GM12892 (cell line): ENCODE measurements at regions not wholly inside any gene's neighbourhood (a gene's known extent, or its start where the extent isn't known, plus 50 kb on each side); places are given as distances from the start of the nearest gene placed in this dataset.

Experiments
- DNase-seq: peaks from one replicate; pipeline ENCODE4 v3.0.0; 2011; ENCODE audit not compliant: insufficient read length
- FAIRE-seq: peaks from 2 replicates; lab custom pipeline; 2011; peaks lifted over from hg19 to GRCh38; lab: Jason Lieb, UNC
- POLR2A ChIP-seq: IDR thresholded peaks from 2 replicates; pipeline ENCODE4 v1.6.1; 2011; ENCODE audit warnings: low read depth, low read length, control low read depth
- POLR2AphosphoS5 ChIP-seq: IDR thresholded peaks from 2 replicates; pipeline ENCODE4 v1.6.1; 2011; ENCODE audit warnings: low read depth, low read length, control low read depth
- TAF1 ChIP-seq: IDR thresholded peaks from 2 replicates; pipeline ENCODE4 v1.6.1; 2011; ENCODE audit warnings: low read depth, mild to moderate bottlenecking, control low read depth, low read length, borderline replicate concordance

- no peak for FAIRE-seq
- TF ChIP-seq POLR2AphosphoS5 (no peak), TAF1 (no peak), POLR2A (no peak)
- DNase-seq: no peak
Observed at GRCh38 chr5:173835131-173835530, 53.0 kb upstream of the CPEB4 start.

- FAIRE-seq (no peak), DNase-seq (no peak)
- no peak for TF ChIP-seq POLR2AphosphoS5
- no peak for TF ChIP-seq POLR2A
- no peak for TF ChIP-seq TAF1
Observed at GRCh38 chr5:173835661-173836060, 52.5 kb upstream of the CPEB4 start.

GRCh38 chr5:173837654-173838053 lies 50.5 kb upstream of the CPEB4 start:
- DNase-seq (no peak), FAIRE-seq (no peak)
- no peak for TF ChIP-seq POLR2AphosphoS5
- TF ChIP-seq POLR2A: no peak
- no peak for TF ChIP-seq TAF1
